Panc1 (cell line): ENCODE measurements at regions not wholly inside any gene's neighbourhood (a gene's known extent, or its start where the extent isn't known, plus 50 kb on each side); places are given as distances from the start of the nearest gene placed in this dataset.
"Not testable (repeated sequence)": the region's sequence is repeated elsewhere in the genome, so short reads cannot be mapped to it uniquely, and the experiment has no call there.

ENCODE experiments used
- ATAC-seq: fragments of 200-7000 bp; cut with Tn5 transposase; 2 replicates; pipeline ENCODE4 v1.9.1; 2020; ENCODE audit warnings: mild to moderate bottlenecking, moderate library complexity
- BruUV-seq: library from RNA; stranded (reverse); fragments of 400-500 nt; replicated peaks from 2 replicates; lab custom pipeline; 2021; lab: Mats Ljungman, UMichigan
- CTCF ChIA-PET: fragments of 300-600 bp; sonication (Branson Sonifier 250); formaldehyde crosslinking; loops from one replicate; lab custom pipeline; 2022; ENCODE audit warnings: antibody characterized with exemption; lab: Charles Lee
- POLR2A ChIA-PET: fragments of 300-600 bp; sonication (Branson Sonifier 250); formaldehyde crosslinking; loops from one replicate; lab custom pipeline; 2022; ENCODE audit warnings: antibody characterized with exemption; lab: Charles Lee
- DNase-seq: peaks from one replicate; pipeline ENCODE4 v3.0.0-alpha.2; 2010; ENCODE audit warnings: low read depth, low spot score
- H3K27ac ChIP-seq: 2 replicates; pipeline ENCODE4 v1.5.1; 2011; ENCODE audit warnings: mild to moderate bottlenecking, low read length, inconsistent platforms
- H3K27me3 ChIP-seq: fragments of 200-500 bp; sonication (Bioruptor generic); 2 replicates; pipeline ENCODE4 v1.6.0; 2014; ENCODE audit warnings: low read length, inconsistent platforms; ENCODE audit not compliant: control insufficient read depth, insufficient read depth
- H3K36me3 ChIP-seq: fragments of 200-500 bp; sonication (Bioruptor generic); 2 replicates; pipeline ENCODE4 v1.5.1; 2014; ENCODE audit warnings: inconsistent platforms, mild to moderate bottlenecking, low read length, moderate library complexity; ENCODE audit not compliant: control insufficient read depth, insufficient read depth
- H3K4me1 ChIP-seq: 2 replicates; pipeline ENCODE4 v1.5.1; 2011; ENCODE audit warnings: inconsistent platforms, mild to moderate bottlenecking, low read length, moderate library complexity; ENCODE audit not compliant: control insufficient read depth, insufficient read depth
- H3K4me3 ChIP-seq, 2 experiments: 2 replicates each; pipeline ENCODE4 v1.5.1; 2011 to 2012; ENCODE audit warnings: low read depth in 2 of 2, low read length in 2 of 2, mild to moderate bottlenecking in 2 of 2, inconsistent platforms in 1 of 2, moderate library complexity in 1 of 2
- H3K9me3 ChIP-seq: fragments of 200-500 bp; sonication (Bioruptor generic); 2 replicates; pipeline ENCODE4 v1.5.1; 2014; ENCODE audit warnings: low read depth, mild to moderate bottlenecking, inconsistent platforms, low read length, moderate library complexity; ENCODE audit not compliant: control insufficient read depth, insufficient read depth
- CTCF ChIP-seq: fragments of 450-650 bp; IDR thresholded peaks from 2 replicates; pipeline ENCODE4 v1.5.1; 2017; ENCODE audit warnings: mild to moderate bottlenecking
- POLR2AphosphoS5 ChIP-seq: IDR thresholded peaks from 2 replicates; pipeline ENCODE4 v1.6.1; 2012; ENCODE audit warnings: mild to moderate bottlenecking, low read depth, low read length, moderate library complexity
- REST ChIP-seq, 2 experiments: IDR thresholded peaks; 2 replicates each; pipeline ENCODE4 v1.6.1; 2011 to 2012; ENCODE audit warnings: low read depth in 2 of 2, control low read depth in 1 of 2, low read length in 1 of 2, mild to moderate bottlenecking in 1 of 2, moderate library complexity in 1 of 2; ENCODE audit not compliant: insufficient read depth in 1 of 2
- SIN3A ChIP-seq: IDR thresholded peaks from 2 replicates; pipeline ENCODE4 v1.6.1; 2012; ENCODE audit warnings: low read depth, mild to moderate bottlenecking, low read length, moderate library complexity, borderline replicate concordance; ENCODE audit not compliant: insufficient read depth
- TCF7L2 ChIP-seq: IDR thresholded peaks from 2 replicates; pipeline ENCODE4 v1.6.1; 2011; ENCODE audit warnings: mild to moderate bottlenecking, low read depth, low read length, inconsistent platforms
- in situ Hi-C: cut with HindIII; loops from 2 replicates; pipeline ENCODE4 v1.10.0; 2016; ENCODE audit warnings: low sequenced_read_pairs, low pct_unique_long_range_greater_than_20kb
- intact Hi-C: fragments of 100-400 bp; cut with micrococcal nuclease; formaldehyde crosslinking; loops from one replicate; pipeline ENCODE4 v1.10.0; 2022; ENCODE audit not compliant: unreplicated experiment

GRCh38 chr9:38482918-38483592 is 58.8 kb upstream of the IGFBPL1 start:
- Histone ChIP-seq H3K27me3 (no peaks in the 10 kb centered on the region), H3K4me3 (no peak overlapping the region), H3K4me1 (no peaks in the 10 kb centered on the region), H3K9me3 (no peaks in the 10 kb centered on the region), H3K27ac (no peak overlapping the region), H3K36me3 (no peaks in the 10 kb centered on the region)
- TF ChIP-seq REST (IDR thresholded peaks at IDR 0.05; ENCODE audit: insufficient read depth in 1 of 2, low read depth in 2 of 2, low read length in 1 of 2) (no peak), SIN3A (no peak), CTCF (no peak), POLR2AphosphoS5 (no peak), TCF7L2 (no peak)
- DNase-seq (no peak), ATAC-seq (no peak)
- no TSS peak for BruUV-seq
- intact Hi-C loops = no loop called here
- in situ Hi-C loops = no loop called here
- CTCF ChIA-PET = no interaction called here
- POLR2A ChIA-PET = no interaction called here

GRCh38 chr9:38478211-38478610 is 54.0 kb upstream of the IGFBPL1 start:
- ChIA-PET POLR2A (no interaction called here), CTCF (no interaction called here)
- Histone ChIP-seq H3K4me3 (no peak overlapping the region), H3K27ac (no peak overlapping the region), H3K9me3 (no peaks in the 10 kb centered on the region), H3K36me3 (no peaks in the 10 kb centered on the region), H3K4me1 (no peaks in the 10 kb centered on the region), H3K27me3 (no peaks in the 10 kb centered on the region)
- no TSS peak for BruUV-seq
- intact Hi-C loops = no loop called here
- TF ChIP-seq TCF7L2 = no peak
- TF ChIP-seq SIN3A = no peak
- no peak for TF ChIP-seq REST (IDR thresholded peaks at IDR 0.05; ENCODE audit: insufficient read depth in 1 of 2, low read depth in 2 of 2, low read length in 1 of 2)
- ATAC-seq (no peak), DNase-seq (no peak)
- in situ Hi-C loops = no loop called here

- in situ Hi-C loops, H3K4me1 ChIP-seq, CTCF ChIA-PET, DNase-seq, BruUV-seq, H3K27ac ChIP-seq, H3K27me3 ChIP-seq, H3K36me3 ChIP-seq, H3K4me3 ChIP-seq, intact Hi-C loops, H3K9me3 ChIP-seq: not testable (repeated sequence)
- POLR2A ChIA-PET = interaction anchor here (0.6 kb wide), 1 partner anchor 97 kb away, joined by 9 read pairs; no protein-coding TSS in a partner anchor
- peak; percentile 80 for ATAC-seq
Measured at GRCh38 chr9:38474476-38474875, 50.2 kb upstream of the IGFBPL1 start.
